Stimulated activated CD8-positive, alpha-beta memory T cell treated with anti-CD3 and anti-CD28 coated beads, Interleukin-12 subunit alpha, Interleukin-12 subunit beta, amount 100 ng/mL, for 1 hour (primary cell): ENCODE measurements at regions not wholly inside any gene's neighbourhood (a gene's known extent, or its start where the extent isn't known, plus 50 kb on each side); places are given as distances from the start of the nearest gene placed in this dataset.
A peak's percentile ranks its signal among the peaks of the same experiment; 100 is the strongest.
"Not testable (repeated sequence)": the region's sequence is repeated elsewhere in the genome, so short reads cannot be mapped to it uniquely, and the experiment has no call there.

Experiments
- DNase-seq: peaks from one replicate; pipeline ENCODE4 v3.0.0-alpha.2; 2020; ENCODE audit warnings: low read depth

DNA sequence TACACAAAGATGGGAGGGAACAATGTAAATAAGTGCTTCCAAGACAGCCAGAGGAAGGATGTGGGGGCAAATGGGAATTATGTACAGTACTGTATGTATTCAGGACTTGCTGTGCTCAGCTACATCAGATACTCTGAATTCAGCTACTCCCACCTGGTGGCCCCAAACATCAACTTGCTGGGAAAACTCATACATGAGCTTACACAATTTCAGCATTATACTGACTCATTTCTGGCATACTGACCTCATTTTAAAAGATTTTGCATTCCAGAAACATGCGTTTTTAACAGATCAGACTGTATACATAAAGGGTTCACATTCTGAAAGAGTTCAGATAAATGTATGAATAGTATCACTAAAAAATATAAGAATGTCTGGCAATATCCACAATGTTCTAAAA lies 59.7 kb downstream of the GPX5 start:
- no peak for DNase-seq

DNA sequence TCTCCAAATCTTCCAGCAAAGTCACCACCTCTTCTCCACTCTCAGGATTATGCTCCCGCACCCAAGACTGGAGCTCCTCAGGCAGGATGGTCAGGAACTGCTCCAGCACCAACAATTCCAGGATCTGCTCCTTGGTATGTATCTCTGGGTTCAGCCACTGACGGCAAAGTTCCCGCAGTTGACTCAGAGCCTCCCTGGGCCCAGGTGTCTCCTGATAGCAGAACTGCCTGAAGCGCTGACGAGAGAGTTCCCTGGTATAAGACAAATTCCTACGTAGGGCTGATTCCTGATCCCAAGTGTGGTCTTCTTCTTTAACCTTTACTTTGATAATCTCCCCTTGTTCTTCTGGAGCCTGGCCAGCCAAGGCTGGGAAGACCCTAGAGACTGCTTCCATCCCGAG lies 60.6 kb downstream of the GPX5 start:
- no peak for DNase-seq

- DNase-seq: peak; percentile 40
These were observed 61.5 kb downstream of the GPX5 start for GRCh38 chr6:28586962-28587745.

DNA sequence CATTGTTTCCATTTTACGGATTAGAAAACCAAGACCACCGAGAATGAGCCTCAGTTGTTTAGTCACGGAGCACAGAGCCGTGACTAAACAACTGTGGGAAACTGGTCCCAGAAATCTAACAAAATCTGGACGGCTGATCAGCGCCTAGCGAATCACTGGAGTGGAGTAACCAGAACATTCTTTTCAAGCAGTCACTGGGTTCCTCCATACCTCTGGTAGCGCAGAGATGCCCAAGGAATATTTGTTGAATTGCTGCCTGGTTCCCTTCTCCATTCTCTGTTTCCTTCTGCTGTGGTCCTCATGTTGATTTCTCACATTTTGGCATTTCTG lies 62.0 kb downstream of the GPX5 start:
- DNase-seq: no peak

DNA sequence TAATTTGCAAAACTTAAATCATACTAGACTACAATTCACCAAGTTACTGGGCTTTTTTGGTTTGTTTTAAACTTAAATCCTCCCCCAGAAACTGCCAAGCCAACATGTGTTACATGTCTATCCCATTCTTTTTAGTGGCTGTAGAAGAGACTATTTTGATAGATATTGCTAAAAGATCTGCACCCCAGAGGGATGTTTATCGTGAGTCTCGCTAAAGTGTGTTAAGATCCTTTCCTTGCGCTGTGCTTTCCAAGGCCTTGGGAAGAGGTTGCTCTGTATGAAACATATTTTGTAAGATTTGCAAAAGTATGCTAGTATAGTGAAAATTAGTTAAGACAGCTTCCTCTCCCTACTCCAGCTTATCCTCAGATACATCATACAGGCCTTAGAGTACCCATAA lies 63.0 kb downstream of the GPX5 start:
- DNase-seq: no peak

- no peak for DNase-seq
These were observed 63.7 kb downstream of the GPX5 start for GRCh38 chr6:28589234-28589956.

DNA sequence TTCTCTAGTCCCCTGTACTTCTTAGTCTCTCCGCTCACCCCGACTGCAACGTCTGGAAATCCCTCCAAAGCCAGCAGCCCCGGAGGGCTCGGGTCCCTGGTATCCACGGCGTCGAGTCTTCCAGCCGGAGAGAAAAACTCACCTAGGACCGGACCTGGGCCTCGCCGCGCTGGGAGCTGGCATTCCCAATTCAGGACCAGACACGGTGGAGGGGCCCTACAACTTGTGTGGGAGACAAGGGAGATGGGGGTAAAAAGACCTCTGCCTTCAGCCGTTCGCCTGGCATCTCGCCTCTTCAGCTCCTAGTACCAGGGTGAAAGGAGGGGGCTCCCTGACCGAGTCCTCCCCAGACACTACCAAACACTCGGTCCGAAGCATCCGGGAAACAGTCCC lies 64.3 kb downstream of the GPX5 start:
- no peak for DNase-seq

GRCh38 chr6:28597217-28597835 lies 71.6 kb downstream of the GPX5 start:
- DNase-seq: no peak

DNA sequence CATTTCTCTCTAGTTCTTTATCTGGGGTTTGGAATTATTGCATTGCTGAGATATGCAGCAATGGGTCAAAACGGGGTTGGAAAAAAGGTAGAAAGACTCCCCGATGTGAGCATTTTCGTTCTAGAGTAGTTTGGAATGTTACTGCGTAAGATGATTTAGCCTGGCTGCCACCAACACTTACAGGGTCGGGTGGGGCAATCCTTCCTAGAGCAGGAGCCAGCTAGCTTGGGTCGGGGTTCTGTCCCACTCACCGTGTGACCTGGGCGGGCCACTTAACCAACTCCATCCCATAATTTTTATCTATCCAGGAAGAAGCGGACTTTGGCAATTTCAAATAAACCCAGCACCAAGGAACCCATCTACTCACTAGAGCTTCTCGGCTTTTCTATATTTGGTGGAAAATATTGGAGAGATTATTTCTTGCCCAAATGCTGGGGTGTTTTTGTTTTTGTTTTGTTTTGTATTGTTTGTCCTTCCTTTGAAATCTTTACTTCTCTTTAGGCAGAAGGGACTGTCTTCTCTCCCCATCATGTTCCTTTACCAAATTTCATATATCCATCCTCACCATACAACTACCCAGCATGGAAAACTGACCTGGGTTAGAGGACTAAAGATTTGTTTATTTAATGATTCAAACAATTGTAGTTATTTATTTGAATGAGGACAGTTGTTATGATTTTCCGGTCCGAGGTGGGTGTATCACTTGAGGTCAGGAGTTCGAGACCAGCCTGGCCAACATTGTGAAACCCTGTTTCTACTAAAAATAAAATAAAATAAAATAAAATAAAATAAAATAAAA lies 72.4 kb downstream of the GPX5 start:
- no peak for DNase-seq

DNA sequence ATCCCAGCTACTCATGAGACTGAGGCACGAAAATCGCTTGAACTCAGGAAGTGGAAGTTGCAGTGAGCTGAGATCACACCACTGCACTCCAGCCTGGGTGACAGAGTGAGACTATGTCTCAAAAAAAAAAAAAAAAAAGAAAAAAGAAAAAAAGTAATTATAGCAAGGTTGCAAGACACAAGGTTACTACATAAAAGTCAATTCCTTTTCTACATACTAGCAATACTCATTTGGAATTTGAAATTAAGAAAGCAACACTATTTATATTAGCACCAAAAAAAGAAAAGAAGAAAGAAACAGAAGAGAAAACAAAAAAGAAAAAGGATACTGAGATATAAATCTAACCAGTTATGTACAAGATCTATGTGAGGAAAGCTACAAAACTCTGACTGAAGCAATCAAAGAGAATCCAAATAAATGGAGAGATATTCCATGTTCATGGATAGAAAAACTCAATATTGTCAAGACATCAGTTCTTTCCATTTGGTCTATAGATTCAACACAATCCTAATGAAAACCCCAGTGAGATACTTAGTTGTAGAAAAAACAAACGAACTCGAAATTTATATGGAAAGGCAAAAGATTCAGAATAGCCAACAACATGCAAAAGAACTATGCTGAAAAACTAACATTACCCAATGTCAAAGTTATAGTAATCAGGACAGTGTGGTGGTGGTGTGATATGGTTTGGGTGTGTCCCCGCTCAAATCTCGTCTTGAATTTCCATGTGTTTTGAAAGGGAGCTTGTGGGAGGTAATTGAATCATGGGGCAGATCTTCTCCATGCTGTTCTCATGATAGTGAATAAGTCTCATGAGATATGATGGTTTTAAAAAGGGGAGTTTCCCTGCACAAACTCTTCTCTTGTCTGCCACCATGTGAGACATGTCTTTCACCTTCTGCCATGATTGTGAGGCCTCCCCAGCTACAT lies 73.3 kb downstream of the GPX5 start:
- no peak for DNase-seq

DNA sequence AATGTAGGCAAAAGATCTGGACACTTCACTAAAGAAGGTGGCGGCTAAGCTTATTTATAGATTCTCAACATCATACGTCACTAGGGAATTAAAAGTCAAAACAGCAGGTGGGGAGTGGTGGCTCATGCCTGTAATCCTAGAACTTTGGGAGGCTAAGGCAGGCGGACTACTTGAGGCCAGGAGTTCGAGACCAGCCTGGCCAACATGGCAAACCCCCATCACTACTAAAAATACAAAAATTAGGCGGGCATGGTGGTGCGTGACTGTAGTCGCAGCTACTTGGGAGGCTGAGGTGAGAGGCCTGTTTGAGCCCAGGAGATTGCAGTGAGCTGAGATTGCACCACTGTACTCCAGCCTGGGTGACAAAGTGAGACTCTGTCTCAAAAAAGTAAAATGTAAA lies 74.6 kb downstream of the GPX5 start:
- no peak for DNase-seq

DNA sequence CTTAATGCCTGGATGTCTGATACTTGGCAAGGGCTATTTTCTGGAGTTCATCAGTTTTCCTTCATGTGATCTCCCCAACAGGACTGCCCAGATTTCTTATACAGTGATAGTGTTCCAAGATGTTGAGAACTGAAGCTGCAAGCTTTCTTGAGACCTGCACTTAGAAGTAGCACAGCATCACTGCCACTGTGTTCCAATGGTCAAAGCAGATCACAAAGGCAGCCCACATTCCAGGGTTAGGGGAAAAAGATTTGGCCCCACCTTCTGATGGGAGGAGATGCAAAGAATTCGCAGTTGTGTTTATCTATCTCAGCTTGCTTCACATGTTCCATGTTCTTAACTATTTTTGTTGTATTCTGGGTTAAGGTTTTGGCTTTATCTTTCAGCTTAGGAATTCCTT lies 78.2 kb downstream of the GPX5 start:
- no peak for DNase-seq

DNA sequence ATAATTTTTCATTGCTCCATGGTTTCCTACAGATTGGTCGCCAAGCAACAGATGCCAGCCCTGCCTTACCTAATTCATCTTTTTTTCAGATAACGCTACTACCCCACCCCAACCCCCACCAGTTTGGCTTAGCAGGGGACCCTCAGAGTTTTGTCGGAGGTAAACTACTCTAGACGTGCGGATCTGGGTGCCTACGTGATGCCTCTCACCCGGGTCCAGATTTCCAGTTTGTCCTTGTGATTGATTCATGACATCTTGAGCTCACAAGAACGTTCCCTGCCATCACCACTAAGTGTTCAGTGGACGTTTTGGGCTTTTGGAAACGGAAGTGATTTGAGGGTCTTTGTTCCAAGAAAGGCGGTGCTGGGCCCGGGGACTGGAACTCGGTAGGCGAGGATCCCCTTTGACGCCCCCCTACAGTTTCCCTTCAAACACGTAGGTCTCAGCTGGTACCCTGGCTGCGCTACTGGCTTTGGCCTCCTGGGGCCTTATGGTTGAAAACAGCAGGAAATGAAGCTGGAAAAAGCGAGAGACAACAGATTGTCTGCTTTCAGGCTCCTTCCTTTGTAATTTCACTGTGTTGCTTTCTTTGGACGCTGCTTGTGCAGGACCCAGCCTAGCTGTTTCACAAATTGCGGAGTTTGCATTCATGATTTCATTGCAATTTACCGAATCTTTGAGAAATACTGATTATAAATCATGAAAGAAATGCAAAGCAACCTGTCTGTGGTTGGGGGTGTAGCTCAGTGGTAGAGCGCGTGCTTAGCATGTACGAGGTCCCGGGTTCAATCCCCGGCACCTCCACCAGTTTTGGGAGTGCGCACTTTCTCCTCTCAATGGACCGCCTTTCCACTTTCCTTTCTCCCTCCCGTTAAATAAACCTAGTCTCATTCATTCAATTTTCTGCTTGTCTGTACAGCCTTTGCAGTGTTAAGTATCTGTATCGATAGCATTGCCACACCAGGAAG lies 81.0 kb downstream of the GPX5 start:
- no peak for DNase-seq

DNA sequence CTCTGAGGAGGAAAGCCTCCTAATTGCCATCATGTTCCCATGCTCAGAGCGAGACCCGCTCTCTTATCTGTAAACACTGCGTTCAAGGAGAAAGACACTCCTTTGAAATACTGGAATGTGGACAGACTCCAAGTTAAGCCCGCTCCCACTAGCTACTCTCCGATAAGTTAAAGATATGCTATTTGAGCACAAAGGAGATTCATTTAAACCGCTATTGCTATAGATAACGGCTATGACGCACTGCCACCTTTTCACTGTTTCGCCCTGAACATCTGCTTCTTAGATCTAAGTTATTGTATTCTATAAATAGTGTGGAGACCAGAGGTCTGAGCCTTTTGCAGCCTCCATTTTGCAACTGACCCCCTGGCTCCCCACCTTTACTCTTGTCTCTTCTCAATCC lies 82.3 kb downstream of the GPX5 start:
- no peak for DNase-seq

DNA sequence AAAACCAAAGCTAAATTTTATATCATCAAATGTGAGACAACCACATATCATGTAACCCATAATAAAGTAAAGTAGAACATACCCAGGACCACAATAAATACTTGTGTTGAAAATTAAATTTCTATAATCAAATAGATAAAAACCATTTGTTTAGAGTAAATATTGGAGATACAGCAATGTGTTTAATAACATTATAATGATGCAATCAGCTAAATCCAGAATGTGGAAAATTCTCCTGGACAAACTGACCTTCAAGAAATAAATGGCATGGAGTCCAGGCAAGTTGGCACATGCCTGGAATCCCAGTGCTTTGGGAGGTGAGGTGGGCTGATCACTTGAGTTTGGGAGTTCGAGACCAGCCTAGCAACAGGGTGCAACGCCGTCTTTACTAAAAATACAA lies 84.0 kb downstream of the GPX5 start:
- DNase-seq: no peak

DNA sequence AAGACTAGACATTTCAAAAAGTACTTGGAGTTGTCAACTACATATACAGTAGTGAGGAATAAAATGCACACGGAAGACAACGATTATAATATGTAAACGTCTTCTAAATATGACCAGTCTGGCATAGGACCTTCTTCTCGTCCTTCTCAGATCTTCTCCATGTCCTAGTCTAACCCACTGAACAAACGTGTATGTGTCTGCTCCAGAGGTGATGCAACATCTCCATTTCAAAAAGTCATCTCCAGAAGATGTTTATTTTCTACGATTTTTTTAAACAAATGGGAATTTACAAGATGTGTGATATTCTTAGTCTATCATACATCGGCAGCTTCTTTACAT lies 89.9 kb downstream of the GPX5 start:
- DNase-seq: no peak

DNA sequence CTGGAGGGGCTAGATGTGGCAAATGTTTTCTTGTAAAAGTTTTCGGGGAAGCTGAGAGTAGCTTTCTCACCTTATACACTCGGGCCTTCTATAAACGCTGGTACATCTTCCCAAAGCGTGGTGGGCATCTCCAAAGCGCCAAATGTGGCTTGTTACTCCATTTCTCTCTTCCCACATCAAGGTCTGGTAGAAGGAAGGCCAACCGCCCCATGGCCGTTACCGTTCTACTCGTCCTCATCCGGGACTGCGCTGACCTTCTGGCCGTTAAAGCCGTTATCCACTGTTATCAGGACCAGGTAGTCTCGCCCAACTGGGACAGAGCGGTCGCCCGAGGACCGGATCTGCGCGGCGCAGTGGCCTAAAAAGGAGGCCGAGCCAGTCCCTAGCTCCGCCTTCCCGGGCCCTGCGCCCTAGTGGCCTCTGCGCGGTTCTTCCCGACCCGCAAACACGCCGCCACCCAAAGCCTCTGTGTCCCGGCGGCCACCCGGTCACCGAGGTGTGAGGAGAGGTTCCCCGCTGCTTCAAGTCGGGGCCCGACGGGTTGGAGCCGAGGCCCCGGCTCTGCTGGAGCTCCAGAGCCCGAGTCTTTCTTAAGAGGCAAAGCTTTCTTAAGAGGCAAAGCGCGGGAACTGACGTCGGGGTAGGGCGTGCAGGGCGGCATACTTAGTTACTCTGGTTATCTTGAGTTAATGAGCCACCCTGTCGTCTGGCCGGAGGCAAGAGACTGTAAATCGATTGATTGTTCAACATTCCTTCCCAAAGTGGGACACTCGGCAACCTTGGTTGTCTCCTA lies 90.5 kb downstream of the GPX5 start:
- DNase-seq: no peak

DNA sequence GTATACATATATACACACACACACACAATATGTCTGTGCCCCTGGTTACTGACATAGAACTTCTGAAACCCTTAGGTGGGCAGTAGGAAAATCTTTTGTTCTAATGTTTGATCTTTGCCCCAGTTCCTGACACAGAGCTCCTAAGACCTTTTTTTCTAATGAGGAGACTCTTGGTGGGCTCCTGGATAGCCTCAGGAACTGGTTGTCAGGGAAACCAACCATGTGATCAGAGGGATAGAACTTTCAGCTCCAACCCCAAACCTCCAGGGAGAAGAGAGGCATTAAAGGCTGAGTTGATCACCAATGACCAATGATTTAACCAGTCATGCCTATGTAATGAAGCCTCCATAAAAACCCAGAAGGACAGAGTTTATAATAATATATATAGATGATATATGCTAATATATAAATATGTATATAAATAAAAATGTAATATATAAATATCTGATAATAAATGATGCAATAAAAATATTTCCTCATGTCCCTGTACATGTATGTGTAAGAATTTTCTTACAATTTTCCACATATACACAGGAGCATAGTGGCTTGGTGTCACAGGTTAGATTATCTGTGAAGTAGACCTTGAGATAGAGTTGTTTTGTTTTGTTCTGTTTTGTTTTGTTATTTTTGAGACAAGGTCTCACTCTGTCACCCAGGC lies 93.3 kb downstream of the GPX5 start:
- DNase-seq: no peak

DNA sequence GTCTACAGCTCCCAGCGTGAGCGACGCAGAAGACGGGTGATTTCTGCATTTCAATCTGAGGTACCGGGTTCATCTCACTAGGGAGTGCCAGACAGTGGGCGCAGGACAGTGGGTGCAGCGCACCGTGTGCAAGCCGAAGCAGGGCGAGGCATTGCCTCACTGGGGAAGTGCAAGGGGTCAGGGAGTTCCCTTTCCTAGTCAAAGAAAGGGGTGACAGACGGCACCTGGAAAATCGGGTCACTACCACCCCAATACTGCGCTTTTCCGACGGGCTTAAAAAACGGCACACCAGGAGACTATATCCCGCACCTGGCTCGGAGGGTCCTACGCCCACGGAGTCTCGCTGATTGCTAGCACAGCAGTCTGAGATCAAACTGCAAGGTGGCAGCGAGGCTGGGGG lies 95.6 kb downstream of the GPX5 start:
- not testable (repeated sequence) for DNase-seq
